ENCODE measurements at regions not wholly inside any gene's neighbourhood (a gene's known extent, or its start where the extent isn't known, plus 50 kb on each side); places are given as distances from the start of the nearest gene placed in this dataset.
"Not testable (repeated sequence)": the region's sequence is repeated elsewhere in the genome, so short reads cannot be mapped to it uniquely, and the experiment has no call there.

- no peak for DNase-seq
Measured at GRCh38 chr1:88327391-88328267, 356.4 kb upstream of the PKN2 start.

- DNase-seq, result no peak
Measured at GRCh38 chr1:88330201-88330600, 353.9 kb upstream of the PKN2 start.

GRCh38 chr1:88333086-88333695 is 350.9 kb upstream of the PKN2 start:
- DNase-seq, result no peak

DNA sequence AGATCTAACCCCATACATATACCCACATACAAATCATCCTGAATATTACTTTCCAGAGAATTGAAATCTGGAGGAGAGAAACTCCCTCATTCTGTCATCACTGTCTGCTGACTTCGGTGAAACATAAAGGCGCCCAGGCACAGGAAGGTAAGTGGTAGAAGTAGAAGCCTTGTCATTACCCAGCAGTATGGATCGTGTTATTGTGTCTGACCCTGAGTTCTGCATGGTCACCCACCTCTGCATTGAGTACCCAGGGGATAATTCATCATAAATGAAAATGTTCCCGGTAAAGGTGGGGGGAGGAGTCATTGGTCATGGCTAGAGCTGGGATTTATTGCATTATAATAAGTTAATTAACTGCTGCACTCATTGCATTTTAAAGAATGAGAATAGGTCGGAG is 342.6 kb upstream of the PKN2 start:
- DNase-seq, result no peak

GRCh38 chr1:88342081-88342480 is 342.0 kb upstream of the PKN2 start:
- DNase-seq, result not testable (repeated sequence)

DNA sequence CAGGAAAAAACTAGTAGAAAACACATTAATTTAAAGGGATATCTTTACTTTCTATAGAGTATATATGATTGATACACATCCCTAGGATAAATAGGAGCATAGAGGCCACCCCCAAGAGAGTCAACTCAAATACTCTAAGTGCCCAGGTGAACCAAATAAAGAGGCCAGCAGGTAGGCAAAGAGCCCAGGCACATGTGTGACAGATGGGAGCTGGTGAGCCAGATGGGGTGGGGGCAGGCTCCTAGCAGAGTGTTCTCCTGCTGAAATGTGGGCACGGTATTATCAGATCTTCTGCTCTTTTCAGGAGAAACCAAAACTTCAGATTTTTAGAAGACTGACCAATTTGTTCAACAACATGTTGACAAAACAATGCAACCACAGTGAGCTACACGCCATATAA is 333.4 kb upstream of the PKN2 start:
- DNase-seq, result no peak

DNA sequence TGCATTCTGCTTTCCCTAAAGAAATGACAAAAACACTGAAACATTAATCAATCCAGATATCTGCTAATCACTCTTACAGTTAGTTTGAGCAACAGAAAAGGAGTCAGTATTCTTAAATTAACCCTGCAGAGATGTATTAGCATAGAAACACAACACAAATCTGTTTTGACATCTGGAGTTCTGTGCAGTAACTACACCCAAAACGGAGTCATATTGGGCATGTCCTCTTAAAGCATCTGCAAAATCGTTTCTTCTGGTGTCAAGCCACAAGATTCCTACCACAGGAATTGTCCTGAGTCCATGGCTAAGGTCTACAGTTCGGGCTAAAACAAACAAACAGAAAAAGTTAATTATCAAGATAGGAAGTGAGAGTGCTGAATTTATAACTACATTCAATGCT is 332.1 kb upstream of the PKN2 start:
- no peak for DNase-seq

DNA sequence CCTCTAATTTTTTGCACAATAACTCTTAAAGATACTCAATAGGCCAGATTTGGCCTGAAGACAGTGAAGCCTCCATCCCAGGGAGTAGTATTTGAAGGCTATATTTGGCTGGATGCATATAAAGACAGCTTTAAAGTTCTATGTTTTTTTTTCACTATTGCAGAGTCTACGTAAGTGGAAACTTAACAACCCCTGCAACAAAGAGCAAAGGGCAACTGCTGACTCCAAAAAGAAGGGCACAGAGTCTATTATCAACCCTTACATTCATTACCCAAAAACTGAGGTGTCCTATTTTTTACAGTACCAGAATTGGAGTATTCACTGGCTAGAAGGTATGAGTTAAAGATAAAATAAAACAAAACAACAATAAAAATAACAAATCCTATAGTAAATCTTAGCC is 329.8 kb upstream of the PKN2 start:
- DNase-seq, result no peak

- no peak for DNase-seq
Measured at GRCh38 chr1:88357729-88358128, 326.3 kb upstream of the PKN2 start.

DNA sequence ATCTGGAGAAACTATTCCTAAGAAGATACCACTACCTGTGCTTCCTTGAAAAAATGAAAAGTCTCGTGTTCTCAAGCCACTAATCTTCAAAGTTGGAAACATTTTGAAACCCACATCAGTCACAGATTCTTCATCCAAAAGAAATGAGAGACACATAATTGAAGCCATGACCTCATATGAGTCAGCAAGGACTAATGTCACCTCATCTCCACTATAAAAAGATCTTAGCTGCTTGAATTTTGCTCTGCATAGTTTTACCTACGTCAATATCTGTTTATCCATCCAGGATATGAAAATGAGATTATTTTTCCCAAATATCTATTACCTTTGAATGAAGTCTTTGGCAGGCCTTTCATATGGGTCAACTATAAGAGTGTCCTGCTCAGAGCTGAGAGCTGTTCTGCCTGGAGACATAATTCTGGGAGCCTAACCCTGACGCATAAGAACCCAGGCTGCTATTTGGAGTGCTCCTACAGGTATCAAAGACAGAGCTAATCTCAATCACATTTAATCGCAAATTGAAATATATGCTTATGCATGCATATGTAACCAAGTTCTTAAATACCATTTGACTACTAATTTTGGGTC is 312.5 kb upstream of the PKN2 start:
- no peak for DNase-seq

GRCh38 chr1:88375977-88376376 is 308.1 kb upstream of the PKN2 start:
- no peak for DNase-seq

GRCh38 chr1:88376421-88376820 is 307.7 kb upstream of the PKN2 start:
- no peak for DNase-seq

GRCh38 chr1:88378560-88378959 is 305.5 kb upstream of the PKN2 start:
- no peak for DNase-seq

GRCh38 chr1:88394958-88395357 is 289.1 kb upstream of the PKN2 start:
- no peak for DNase-seq

DNA sequence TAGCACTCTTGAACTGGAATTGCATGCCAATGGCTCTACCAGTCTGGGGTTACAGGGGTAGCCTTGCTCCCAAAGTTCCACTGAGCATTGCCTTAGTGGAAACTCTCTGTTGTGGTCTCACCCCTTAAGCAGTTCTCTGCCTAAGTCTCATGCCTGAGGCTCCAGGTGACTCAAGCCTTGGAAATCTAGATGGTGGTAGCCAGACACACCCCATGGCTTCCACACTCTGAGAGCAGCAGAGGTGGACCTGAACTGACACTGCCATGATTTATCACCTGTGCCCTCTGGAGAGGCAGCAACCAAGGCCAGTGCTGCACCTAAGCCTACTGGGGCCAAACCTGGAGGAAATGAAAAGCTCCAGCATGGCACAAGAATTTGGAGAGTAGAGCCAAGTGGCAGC is 285.7 kb upstream of the PKN2 start:
- DNase-seq, result no peak

DNA sequence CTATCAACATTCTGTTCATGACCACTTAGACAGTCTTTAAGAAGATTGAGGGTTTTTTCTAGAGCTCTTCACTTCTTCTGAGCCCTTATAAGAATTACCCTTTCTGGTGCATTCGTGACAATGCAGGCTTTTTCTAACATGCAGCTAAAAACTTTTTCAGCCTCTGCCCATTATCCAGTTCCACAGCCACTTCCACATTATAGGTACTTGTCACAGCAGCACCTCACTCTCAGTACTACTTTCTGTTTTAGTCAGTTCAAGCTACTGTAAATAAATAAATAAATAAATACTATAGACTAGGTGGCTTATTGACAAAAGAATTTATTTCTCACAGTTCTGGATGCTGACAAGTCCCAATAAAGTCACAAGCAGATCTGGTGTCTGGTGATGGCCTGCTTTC is 284.4 kb upstream of the PKN2 start:
- no peak for DNase-seq

DNA sequence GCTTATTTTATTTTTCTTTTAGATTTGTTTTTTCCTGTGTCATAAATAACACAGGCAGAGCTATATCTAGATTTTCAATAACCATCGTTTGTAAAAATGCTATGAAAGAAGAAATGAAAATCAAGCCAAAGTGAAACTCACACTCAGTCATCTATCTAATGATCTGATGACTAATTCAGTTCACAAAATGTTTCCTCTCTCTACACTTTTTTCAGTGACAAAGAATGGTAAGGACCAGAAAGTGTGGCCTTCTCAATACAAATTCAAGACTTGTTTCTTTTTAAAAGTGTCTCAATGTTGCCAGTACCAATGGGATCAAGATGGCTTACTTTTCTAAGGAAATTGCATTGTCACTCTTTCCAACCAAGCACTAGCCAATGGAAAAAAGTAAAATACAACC is 282.8 kb upstream of the PKN2 start:
- DNase-seq, result no peak

DNA sequence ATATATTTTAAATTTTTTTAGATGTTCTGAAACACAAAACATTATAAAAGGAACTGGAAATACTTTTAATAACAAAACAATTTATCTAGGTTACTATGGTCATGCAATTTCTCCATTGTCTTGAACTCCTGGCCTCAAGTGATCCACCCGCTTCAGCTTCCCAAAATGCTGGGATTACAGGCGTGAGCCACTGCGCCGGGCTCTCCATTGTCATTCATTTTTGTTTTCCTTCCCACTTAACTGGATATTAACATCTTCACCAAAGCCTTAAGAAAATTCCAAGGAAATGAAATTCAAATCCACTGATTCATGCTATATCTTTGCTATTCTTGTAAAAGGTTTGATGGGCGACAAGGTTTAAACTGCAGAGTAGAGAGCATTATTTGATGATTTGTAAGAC is 279.5 kb upstream of the PKN2 start:
- no peak for DNase-seq

GRCh38 chr1:88407248-88407647 is 276.8 kb upstream of the PKN2 start:
- no peak for DNase-seq

DNA sequence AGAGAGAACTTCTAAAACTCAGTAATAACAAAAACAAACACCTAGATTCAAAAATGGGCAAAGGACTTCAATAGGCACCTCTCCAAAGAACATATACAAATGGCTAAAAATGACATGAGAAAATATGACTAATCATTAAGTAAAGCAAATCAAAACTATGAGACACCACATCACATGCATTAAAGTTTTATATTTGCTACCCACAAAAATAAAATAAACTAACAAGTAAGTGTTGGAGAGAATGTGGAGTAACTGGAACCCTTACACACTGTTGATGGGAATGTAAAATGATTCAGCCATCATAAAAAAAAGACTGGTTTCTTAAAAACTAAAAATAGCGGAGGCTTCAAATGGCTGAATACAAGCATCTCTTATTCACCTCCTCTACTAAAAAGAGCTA is 262.1 kb upstream of the PKN2 start:
- no peak for DNase-seq

GRCh38 chr1:88433556-88433955 is 250.5 kb upstream of the PKN2 start:
- no peak for DNase-seq

GRCh38 chr1:88434836-88435235 is 249.2 kb upstream of the PKN2 start:
- no peak for DNase-seq

- DNase-seq, result no peak
Measured at GRCh38 chr1:88441022-88441421, 243.1 kb upstream of the PKN2 start.

DNA sequence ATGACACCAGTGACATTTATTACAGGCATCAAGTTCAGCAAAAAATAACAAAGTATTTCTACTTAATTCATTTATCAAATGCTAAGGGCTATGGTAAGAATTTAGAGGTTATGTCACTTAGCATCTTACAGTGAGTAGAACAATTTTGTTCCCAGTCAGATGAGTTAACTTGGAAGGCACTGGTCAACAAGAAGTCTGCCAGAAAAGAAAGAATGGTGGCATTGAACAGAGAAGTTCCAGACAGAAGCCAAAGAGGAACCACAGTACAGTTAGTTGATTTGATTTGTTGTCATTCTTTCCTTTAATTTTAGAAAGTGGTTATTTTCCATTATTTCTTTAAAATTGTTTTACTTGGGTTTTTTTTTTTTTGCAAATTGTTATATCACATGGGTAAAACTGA is 232.2 kb upstream of the PKN2 start:
- DNase-seq, result no peak
